ENCODE measurements at regions not wholly inside any gene's neighbourhood (a gene's known extent, or its start where the extent isn't known, plus 50 kb on each side); places are given as distances from the start of the nearest gene placed in this dataset.

- TF ChIP-seq EZH2 (IDR thresholded peaks at IDR 0.05; ENCODE audit: insufficient read depth, poor library complexity, severe bottlenecking), result no peak
- TF ChIP-seq EZH2phosphoT487 (IDR thresholded peaks at IDR 0.05; ENCODE audit: insufficient read depth, low read depth), result no peak
These were observed 952.0 kb downstream of the SLC4A3 start for GRCh38 chr2:220579452-220579851.
